NCI-H2196 treated with DMSO at 0.1 percent for 48 hours (cell line): ENCODE measurements at regions not wholly inside any gene's neighbourhood (a gene's known extent, or its start where the extent isn't known, plus 50 kb on each side); places are given as distances from the start of the nearest gene placed in this dataset.

Experiments
- DNase-seq: peaks from one replicate; lab custom pipeline; 2025; ENCODE audit not compliant: unreplicated experiment; lab: John Stamatoyannopoulos, UW

GRCh38 chr3:34008836-34009809, 210.7 kb downstream of the PDCD6IP start:
- no peak for DNase-seq

DNA sequence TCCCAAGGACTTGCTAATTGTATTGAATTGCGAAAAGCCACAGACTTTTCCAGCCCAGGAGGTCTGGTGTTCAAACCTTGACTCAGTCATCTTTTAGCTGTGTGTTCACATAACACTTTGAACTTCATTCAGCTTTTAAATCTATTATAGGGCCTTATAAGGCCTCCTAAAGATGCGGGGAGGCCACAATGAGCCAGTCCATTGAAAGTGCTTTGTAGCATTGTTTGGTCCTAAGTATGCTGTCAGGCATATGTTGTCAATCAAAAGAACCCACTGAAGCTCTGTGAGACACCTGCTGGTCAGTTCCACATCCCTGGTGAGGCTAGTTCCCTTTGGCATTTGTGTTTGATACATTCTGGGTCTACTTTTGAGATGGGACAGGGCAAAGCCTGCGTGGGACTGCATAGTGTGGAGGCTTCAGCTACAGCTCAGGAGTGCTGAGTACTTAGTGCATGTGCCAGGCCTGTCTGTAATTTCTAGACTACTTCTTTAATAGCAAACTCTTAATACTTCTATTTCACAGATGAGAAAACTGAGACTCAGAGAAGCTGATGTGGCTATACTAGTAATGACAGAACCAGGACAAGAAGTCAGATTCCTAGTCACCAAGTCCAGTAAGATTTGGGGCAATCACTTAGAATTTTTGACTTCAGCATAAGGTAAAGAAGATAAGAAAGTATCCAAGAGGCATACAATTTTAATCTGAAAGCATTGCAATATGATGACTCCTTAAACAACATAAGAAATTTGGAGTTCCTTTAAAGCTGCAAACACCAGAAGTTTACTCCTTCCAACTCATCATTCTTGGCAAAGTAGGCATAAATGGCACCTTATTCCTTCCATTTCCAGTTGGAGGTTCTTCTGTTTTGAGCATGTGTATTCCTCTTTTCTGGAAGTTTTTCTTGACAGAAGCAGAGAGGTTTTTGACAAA, 213.0 kb downstream of the PDCD6IP start:
- no peak for DNase-seq

GRCh38 chr3:34012102-34012461, 213.7 kb downstream of the PDCD6IP start:
- DNase-seq: no peak

GRCh38 chr3:34013818-34014570, 215.6 kb downstream of the PDCD6IP start:
- no peak for DNase-seq

DNA sequence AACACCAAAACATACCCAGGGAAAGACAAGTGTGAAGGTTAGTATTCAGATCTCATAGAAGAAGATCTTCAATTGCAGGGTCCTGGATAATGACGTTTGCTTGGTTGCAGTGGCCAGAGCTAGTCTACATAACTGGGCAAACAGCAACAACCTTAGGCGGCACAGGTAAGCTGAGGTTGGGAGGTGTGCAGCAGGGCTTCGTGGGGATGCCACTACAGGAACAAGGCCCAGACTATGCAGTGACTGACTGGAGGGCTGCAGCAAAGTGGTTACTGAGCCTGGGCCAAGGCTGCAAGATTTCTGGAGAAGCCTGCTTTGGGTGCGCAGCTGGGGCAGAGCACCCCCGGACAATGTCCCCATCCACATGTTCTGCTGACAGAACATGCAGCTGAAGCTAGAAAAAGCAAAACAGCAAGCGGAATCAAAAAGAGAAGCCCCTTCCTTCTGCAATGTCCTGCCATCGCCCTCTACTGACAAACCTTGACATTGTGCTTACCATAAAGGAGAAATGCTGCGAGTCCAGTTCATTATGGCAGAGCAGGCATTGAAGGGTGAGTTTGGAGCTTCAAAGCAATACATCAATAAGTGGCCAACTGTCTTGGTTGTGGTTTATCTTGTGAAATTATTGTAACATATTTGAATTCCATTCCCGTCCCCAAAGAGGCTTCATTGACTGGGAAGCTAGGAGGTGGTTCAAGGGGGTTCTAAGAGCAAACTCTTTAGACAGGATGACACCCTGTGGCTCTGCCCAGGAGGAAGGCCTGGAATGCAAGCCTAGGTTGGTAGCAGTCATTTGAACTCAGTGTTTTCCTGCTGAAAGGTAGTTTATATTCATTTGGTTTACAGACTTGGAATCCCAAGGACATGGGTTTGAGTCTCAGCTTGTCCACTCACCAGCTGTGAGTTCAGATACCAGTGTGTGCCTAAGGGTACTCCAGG, 217.0 kb downstream of the PDCD6IP start:
- DNase-seq: no peak

DNA sequence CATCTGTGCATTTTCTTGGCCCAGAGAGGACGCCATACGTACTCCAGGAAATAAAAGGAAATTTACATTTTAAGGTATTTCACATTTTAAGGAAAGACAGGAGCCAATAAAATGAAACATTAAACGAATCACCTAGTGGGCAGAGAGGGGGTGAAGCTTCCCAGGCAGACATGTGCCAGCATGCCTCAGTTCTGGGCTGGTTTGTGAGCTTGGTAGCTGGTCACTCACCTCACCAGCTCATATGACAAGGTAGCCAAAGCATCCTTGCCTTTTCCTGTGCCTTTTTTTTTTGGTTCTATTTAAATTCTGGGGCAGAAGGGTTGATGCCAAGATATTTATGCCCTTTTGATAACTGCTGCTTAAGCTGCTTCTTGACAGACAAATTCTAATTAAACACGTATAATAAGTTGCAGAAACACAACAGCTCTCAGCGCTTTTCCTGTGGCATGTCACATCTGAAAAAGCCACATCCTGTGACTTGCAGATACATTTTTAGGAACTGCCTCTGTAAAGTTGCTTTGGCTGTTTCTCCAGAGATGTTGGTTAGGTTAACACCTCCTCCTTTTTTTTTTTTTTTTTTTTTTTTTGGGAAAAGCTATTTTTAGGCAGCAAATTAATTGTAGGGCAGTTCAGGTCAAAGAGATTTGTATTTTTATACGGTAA, 218.6 kb downstream of the PDCD6IP start:
- no peak for DNase-seq

DNA sequence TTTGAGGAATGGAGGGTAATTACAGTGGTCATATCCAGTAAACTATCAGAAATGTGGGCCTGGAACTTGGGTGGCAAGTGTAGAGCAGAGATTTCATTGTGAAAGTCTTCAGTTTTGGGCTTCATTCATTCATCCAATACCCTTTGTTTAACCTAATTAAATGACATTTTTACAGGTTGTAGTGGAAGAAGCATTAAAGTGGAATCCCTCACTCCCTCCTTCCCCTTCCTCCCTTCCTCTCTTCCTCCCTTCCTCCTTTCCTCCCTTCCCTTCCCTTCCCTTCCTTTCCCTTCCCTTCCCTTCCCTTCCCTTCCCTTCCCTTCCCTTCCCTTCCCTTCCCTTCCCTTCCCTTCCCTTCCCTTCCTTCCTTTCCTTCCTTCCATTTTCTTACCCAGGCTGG, 219.3 kb downstream of the PDCD6IP start:
- no peak for DNase-seq

GRCh38 chr3:34019158-34019557, 220.7 kb downstream of the PDCD6IP start:
- DNase-seq: no peak

DNA sequence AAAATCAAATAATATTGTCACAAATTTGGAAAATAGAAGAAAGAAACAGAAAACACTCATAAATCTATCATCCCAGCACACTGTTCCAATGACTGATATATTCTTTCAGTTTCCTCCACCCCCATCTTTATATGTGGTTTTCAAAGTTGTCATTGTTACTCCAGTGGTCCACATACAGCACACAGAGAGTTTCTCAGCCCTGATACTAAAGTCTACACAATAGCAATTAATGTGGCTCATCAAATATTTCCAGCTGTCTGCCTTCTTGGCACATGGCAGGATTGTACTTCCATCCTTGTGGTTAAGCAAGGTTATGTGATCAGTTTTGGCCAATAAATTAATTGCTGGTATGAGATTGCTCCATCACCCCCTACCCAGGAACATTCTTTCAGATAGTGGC, 221.7 kb downstream of the PDCD6IP start:
- no peak for DNase-seq

DNA sequence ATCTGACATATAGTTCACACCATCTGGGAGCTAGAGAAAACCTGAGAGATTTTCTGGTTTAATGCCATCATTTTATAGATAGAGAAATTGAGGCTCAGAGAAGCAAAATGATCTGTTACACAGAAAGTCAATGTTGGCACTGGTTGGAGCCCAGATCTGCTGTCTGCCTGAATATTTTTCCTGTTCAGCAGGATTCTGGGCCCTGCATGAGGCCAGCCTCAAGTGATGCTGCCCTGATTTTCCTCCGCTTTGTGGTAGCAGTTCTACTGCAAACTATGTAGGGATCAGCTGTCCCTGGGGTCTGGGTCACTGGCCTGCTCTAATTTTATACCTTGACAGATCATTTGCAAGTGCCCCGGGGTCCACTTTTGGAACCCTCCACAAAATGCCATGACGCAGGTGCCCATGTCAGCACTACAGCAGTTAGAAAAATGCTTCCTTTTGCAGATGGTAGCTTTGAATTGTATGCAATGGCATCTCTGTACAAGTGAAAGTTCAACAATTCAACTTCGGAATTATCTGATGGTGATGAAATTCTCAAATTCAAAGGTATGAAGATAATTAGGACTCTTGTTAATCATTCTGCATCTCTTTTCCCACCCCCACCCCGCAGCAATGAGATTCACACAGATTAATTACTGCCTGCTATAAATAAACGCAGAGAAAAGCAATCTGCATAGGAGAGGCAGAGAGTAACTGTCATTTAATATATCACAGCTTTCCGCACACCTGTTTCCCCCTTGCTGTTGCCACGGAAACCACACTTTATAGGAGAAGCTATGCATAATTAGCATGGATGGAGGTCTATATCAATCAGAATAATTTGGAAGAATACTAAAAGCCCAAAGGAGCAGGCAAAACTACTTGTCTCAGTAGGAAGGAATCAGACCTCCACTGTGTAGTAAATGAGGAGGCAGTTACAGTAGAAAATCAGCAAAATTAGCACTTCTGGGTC, 222.6 kb downstream of the PDCD6IP start:
- DNase-seq: no peak

DNA sequence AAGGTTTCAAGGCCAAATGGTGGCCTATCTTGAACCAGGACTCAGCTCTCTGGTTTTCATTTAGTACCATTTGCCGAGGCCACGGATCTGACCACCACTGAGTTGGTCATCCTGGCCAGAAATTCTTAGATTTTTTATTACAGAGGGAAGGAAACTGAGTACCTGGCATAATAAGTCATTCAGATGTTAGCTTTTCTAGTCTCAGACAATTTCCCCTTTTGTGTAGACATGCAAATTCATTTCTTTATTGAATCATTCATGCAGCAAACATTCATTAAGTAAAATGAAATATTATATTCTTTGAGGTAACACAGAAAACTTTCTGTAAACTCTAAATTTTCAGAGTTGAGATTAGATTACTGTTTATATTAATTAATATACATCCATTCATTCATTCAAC, 223.7 kb downstream of the PDCD6IP start:
- no peak for DNase-seq

DNA sequence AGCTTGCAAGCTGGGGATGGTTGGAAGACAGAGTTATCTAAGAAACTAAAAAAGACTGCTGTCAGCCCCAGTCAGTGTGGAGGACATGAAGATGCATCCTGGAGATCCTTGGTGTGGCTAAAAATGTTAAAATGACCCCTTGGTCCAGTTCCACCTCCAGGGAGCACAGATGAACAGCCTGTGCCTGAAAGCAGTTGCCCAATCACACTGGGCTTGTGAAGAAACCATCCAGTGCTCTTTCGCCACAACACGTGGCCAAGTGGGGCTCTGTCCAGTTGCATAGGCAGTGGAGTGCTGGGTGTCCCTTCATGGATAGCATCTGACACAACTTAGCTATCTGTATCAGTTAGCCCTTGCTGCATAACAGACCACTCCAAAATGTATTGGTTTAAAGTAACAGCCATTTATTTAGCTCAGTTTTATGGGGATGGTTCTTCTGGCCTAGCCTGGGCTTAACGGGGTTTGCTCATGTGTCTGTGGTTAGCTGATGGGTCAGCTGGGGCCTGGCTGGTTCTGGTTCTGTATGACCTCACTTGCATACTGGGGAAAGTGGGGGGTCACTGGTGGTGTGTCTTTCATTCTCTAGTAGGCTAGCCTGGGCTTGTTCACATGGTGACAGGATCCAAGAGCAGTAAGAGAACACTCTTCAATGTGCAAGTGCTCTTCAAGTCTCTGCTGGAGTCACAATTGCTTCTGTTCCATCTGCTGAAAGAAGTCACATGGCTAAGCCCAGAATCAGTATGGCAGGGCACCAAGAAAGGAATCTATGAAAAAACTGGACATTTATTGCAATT, 226.2 kb downstream of the PDCD6IP start:
- DNase-seq: peak; percentile 5

- no peak for DNase-seq
These were observed 235.4 kb downstream of the PDCD6IP start for GRCh38 chr3:34033839-34034238.

- DNase-seq: no peak
These were observed 236.4 kb downstream of the PDCD6IP start for GRCh38 chr3:34034840-34035239.

DNA sequence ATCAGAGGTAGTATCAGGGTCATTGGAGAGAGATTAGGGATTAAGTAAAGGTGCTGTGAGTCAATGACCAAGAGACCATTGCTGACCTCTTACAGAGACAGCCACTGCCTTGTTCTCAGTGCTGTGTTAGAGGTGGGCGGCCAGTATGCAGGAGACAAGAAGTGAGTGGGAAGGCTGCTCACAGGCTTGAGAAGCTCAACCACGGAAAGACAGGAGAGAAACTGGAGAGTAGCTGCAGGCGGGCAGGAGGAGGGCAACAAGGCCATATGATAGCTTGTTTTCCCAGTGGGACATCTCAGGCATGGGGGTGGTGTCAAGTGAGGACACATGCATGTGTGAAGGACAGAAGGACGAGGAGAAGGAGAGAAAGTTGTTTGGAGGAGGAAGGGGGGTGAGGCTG, 237.3 kb downstream of the PDCD6IP start:
- no peak for DNase-seq

DNA sequence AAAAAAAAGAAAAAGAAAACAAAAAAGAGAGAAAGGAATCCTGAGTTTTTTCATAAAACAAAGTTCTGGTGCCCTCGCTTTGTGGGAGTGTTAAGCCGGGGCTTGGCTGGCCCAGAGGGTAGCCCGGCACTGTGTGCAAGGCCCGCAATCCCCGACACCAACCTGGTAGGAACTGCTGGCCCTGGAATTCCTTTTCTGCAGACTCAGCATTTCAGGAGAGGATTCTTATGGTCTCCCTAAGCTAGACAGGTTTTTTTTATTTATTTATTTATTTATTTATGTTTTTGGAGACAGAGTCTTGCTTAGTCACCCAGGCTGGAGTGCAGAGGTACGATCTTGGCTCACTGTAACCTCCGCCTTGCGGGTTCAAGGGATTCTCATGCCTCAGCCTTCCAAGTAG, 238.8 kb downstream of the PDCD6IP start:
- DNase-seq: no peak

DNA sequence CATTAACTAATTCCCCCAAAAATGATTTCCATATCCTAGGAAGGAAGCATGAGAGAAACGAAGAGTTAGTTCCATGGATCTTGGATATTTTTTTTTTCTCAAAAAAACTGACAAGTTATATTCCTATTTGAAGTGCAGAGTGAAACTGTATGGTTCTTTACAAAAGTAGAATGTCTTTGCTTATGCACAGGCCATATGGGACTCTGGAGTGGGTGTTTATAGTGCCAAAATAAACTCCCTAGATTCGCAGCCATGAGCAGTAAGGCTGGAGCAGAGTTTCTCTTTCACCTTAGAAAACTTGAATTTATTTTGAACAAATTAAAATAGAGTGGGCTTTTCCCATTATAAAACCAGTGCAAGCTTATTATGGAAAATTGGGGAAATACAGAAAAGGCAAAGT, 239.7 kb downstream of the PDCD6IP start:
- no peak for DNase-seq

GRCh38 chr3:34046154-34046553, 247.7 kb downstream of the PDCD6IP start:
- no peak for DNase-seq
